ENCODE measurements at regions not wholly inside any gene's neighbourhood (a gene's known extent, or its start where the extent isn't known, plus 50 kb on each side); places are given as distances from the start of the nearest gene placed in this dataset.

- TF ChIP-seq CTCF (IDR thresholded peaks at IDR 0.05; ENCODE audit: extremely low read depth in 1 of 2, insufficient read depth in 1 of 2, low read depth in 1 of 2, low read length in 2 of 2) (no peak), POLR2A (IDR thresholded peaks at IDR 0.05; ENCODE audit: low read depth, low read length) (no peak), POLR2AphosphoS5 (IDR thresholded peaks at IDR 0.05; ENCODE audit: insufficient read depth, low read depth, low read length) (no peak), EZH2 (IDR thresholded peaks at IDR 0.05; ENCODE audit: borderline replicate concordance, low read depth, low read length, severe bottlenecking) (no peak), MYC (IDR thresholded peaks at IDR 0.05; ENCODE audit: low read depth, low read length) (no peak), GATA2 (IDR thresholded peaks at IDR 0.05; ENCODE audit: insufficient read depth, insufficient read length, low read depth, low read length) (no peak), JUN (IDR thresholded peaks at IDR 0.05; ENCODE audit: borderline replicate concordance, insufficient read depth, insufficient read length, low read depth) (no peak), MAX (IDR thresholded peaks at IDR 0.05; ENCODE audit: insufficient read depth, insufficient read length) (no peak)
Observed at GRCh38 chr2:18901242-18901641, 311.9 kb upstream of the NT5C1B start.

All from endothelial cell of umbilical vein (primary cell).